Tibial nerve (tissue), 4 donors: ENCODE measurements at regions not wholly inside any gene's neighbourhood (a gene's known extent, or its start where the extent isn't known, plus 50 kb on each side); places are given as distances from the start of the nearest gene placed in this dataset.

Experiments used
- EP300 ChIP-seq, 2 donors: sonication (generic); formaldehyde crosslinking; IDR thresholded peaks; one replicate each; pipeline ENCODE4 v1.6.1; 2017; ENCODE audit warnings: antibody characterized with exemption in 2 of 2, mild to moderate bottlenecking in 1 of 2
- POLR2A ChIP-seq, 2 donors: fragments of 450-650 bp; IDR thresholded peaks; one replicate each; pipeline ENCODE4 v1.6.1; 2017; ENCODE audit warnings: antibody characterized with exemption in 2 of 2, mild to moderate bottlenecking in 2 of 2, moderate library complexity in 2 of 2
- TF ChIP-seq, protein P1 (sequence below), 5 experiments: fragments of 200-600 bp in 3 of 5; fragments of 450-650 bp in 2 of 5; sonication (generic) in 3 of 5; IDR thresholded peaks; one replicate each; pipeline ENCODE4 v1.5.1; 2016 to 2019; ENCODE audit warnings: antibody characterized with exemption in 5 of 5, mild to moderate bottlenecking in 3 of 5, moderate library complexity in 2 of 5

DNA sequence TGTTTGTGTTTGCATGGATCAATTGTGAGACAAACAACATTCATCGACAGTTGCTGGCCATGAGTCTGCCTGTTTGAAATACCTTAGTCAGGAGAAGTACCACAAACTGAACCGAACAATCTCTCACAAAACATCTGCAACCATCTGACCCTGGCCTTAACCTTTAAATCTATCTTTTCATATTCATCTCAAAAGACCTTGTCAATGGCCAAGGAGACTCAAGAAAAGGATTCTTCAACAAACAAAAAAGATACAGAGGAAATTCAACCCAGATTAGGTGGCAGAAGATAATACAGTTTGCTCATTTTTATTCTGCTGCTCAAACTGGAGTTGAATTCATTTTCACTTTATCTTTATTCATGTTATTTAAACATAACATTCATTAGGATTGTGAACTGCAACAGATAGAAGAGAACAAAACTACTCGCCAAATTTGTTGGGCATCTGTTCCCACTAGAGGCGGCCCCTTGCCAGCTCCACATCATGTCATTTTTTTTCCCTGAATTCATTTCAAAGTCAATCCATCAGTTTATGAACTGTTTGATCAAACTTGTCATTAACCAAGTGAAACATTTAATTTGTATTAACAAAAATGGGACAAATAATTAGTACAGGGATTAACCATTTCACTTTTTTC lies 152.3 kb upstream of the OTX2 start:
- TF ChIP-seq POLR2A (IDR thresholded peaks at IDR 0.05) (no peak), EP300 (IDR thresholded peaks at IDR 0.05) (no peak)
- TF ChIP-seq, protein P1, sequence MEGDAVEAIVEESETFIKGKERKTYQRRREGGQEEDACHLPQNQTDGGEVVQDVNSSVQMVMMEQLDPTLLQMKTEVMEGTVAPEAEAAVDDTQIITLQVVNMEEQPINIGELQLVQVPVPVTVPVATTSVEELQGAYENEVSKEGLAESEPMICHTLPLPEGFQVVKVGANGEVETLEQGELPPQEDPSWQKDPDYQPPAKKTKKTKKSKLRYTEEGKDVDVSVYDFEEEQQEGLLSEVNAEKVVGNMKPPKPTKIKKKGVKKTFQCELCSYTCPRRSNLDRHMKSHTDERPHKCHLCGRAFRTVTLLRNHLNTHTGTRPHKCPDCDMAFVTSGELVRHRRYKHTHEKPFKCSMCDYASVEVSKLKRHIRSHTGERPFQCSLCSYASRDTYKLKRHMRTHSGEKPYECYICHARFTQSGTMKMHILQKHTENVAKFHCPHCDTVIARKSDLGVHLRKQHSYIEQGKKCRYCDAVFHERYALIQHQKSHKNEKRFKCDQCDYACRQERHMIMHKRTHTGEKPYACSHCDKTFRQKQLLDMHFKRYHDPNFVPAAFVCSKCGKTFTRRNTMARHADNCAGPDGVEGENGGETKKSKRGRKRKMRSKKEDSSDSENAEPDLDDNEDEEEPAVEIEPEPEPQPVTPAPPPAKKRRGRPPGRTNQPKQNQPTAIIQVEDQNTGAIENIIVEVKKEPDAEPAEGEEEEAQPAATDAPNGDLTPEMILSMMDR (IDR thresholded peaks at IDR 0.05), result no peak
